Stimulated activated CD4-positive, alpha-beta T cell treated with anti-CD3 and anti-CD28 coated beads, Interleukin-4, amount 100 ng/mL, for 24 hours (primary cell): ENCODE measurements at regions not wholly inside any gene's neighbourhood (a gene's known extent, or its start where the extent isn't known, plus 50 kb on each side); places are given as distances from the start of the nearest gene placed in this dataset.

ENCODE experiments used
- DNase-seq: peaks from one replicate; pipeline ENCODE4 v3.0.0-alpha.2; 2020

- DNase-seq, result no peak
Observed at GRCh38 chr10:111837086-111837485, 346.5 kb downstream of the GPAM start.

GRCh38 chr10:111837985-111838384, 345.6 kb downstream of the GPAM start:
- no peak for DNase-seq

- no peak for DNase-seq
Observed at GRCh38 chr10:111840546-111840945, 343.0 kb downstream of the GPAM start.

GRCh38 chr10:111852801-111853200, 330.8 kb downstream of the GPAM start:
- DNase-seq, result no peak

- no peak for DNase-seq
Observed at GRCh38 chr10:111856631-111857030, 326.9 kb downstream of the GPAM start.

GRCh38 chr10:111865550-111865949, 318.0 kb downstream of the GPAM start:
- no peak for DNase-seq

GRCh38 chr10:111871458-111871857, 312.1 kb downstream of the GPAM start:
- DNase-seq, result no peak

GRCh38 chr10:111872591-111872990, 311.0 kb downstream of the GPAM start:
- no peak for DNase-seq

- no peak for DNase-seq
Observed at GRCh38 chr10:111873041-111873440, 310.5 kb downstream of the GPAM start.

- no peak for DNase-seq
Observed at GRCh38 chr10:111873621-111874135, 309.9 kb downstream of the GPAM start.

- no peak for DNase-seq
Observed at GRCh38 chr10:111874576-111874975, 309.0 kb downstream of the GPAM start.

- DNase-seq, result no peak
Observed at GRCh38 chr10:111875725-111876124, 307.8 kb downstream of the GPAM start.

GRCh38 chr10:111877258-111877657, 306.3 kb downstream of the GPAM start:
- DNase-seq, result no peak

- DNase-seq, result no peak
Observed at GRCh38 chr10:111879969-111880368, 303.6 kb downstream of the GPAM start.

GRCh38 chr10:111885046-111885445, 298.5 kb downstream of the GPAM start:
- DNase-seq, result no peak

- DNase-seq, result no peak
Observed at GRCh38 chr10:111885919-111886318, 297.6 kb downstream of the GPAM start.

GRCh38 chr10:111887266-111887665, 296.3 kb downstream of the GPAM start:
- DNase-seq, result no peak

- DNase-seq, result no peak
Observed at GRCh38 chr10:111890046-111890445, 293.5 kb downstream of the GPAM start.

GRCh38 chr10:111916011-111916410, 267.6 kb downstream of the GPAM start:
- no peak for DNase-seq

GRCh38 chr10:111921821-111922220, 261.7 kb downstream of the GPAM start:
- DNase-seq, result no peak

GRCh38 chr10:111923032-111923431, 260.5 kb downstream of the GPAM start:
- DNase-seq, result no peak

GRCh38 chr10:111926286-111926685, 257.3 kb downstream of the GPAM start:
- no peak for DNase-seq

- no peak for DNase-seq
Observed at GRCh38 chr10:111933937-111934336, 249.6 kb downstream of the GPAM start.

- DNase-seq, result no peak
Observed at GRCh38 chr10:111934931-111935330, 248.6 kb downstream of the GPAM start.

- no peak for DNase-seq
Observed at GRCh38 chr10:111936143-111936542, 247.4 kb downstream of the GPAM start.

- DNase-seq, result no peak
Observed at GRCh38 chr10:111944331-111944730, 239.2 kb downstream of the GPAM start.
